Ascending aorta (tissue), 2 donors: ENCODE measurements at regions not wholly inside any gene's neighbourhood (a gene's known extent, or its start where the extent isn't known, plus 50 kb on each side); places are given as distances from the start of the nearest gene placed in this dataset.

Source experiments
- DNase-seq, 2 donors: peaks; one replicate each; pipeline ENCODE4 v3.0.0-alpha.2; 2019; ENCODE audit warnings: low spot score in 2 of 2
- H3K27ac ChIP-seq, 2 donors: fragments of 200-600 bp; sonication (generic); one replicate each; pipeline ENCODE4 v1.5.1; 2016 to 2017; ENCODE audit warnings: mild to moderate bottlenecking in 1 of 2
- H3K27me3 ChIP-seq: fragments of 200-600 bp; sonication (generic); one replicate; pipeline ENCODE4 v1.5.1; 2017
- H3K36me3 ChIP-seq, 2 donors: fragments of 200-600 bp; sonication (generic); one replicate each; pipeline ENCODE4 v1.5.1; 2016
- H3K4me1 ChIP-seq, 2 donors: fragments of 200-600 bp; sonication (generic); one replicate each; pipeline ENCODE4 v1.5.1; 2016 to 2017; ENCODE audit warnings: mild to moderate bottlenecking in 1 of 2
- H3K4me3 ChIP-seq, 2 donors: fragments of 200-600 bp; sonication (generic); one replicate each; pipeline ENCODE4 v1.5.1; 2016 to 2017; ENCODE audit warnings: mild to moderate bottlenecking in 1 of 2
- H3K9me3 ChIP-seq, 2 donors: fragments of 200-600 bp; sonication (generic); one replicate each; pipeline ENCODE4 v1.5.1; 2016
- CTCF ChIP-seq, 3 experiments: fragments of 200-600 bp in 2 of 3; fragments of 450-650 bp in 1 of 3; sonication (generic) in 2 of 3; IDR thresholded peaks; one replicate each; pipeline ENCODE4 v1.5.1; 2016 to 2019; ENCODE audit warnings: antibody characterized with exemption in 3 of 3, mild to moderate bottlenecking in 1 of 3, moderate library complexity in 1 of 3
- intact Hi-C: fragments of 100-400 bp; cut with DNase I; formaldehyde crosslinking; loops from one replicate; pipeline ENCODE4 v1.15.1; 2023

GRCh38 chr9:14014218-14014617, 299.7 kb downstream of the NFIB start:
- TF ChIP-seq CTCF (IDR thresholded peaks at IDR 0.05), result no peak
- DNase-seq, result no peak
- H3K4me3 ChIP-seq, result no peak overlapping the region

GRCh38 chr9:14011799-14012560, 302.0 kb downstream of the NFIB start:
- DNase-seq, result no peak
- no peaks in the 10 kb centered on the region for H3K27me3 ChIP-seq
- H3K4me1 ChIP-seq, result peaks cover 0 to 4% of the 10 kb centered on the region in 2 donors
- H3K36me3 ChIP-seq, result no peaks in the 10 kb centered on the region
- no peaks in the 10 kb centered on the region for H3K9me3 ChIP-seq
- TF ChIP-seq CTCF (IDR thresholded peaks at IDR 0.05), result no peak
- no peak overlapping the region for H3K4me3 ChIP-seq
- intact Hi-C loops, result loop anchor here (5.0 kb wide), 1 partner anchor 340 kb away; no protein-coding TSS in a partner anchor
- no peak overlapping the region for H3K27ac ChIP-seq

More at GRCh38 chr9:14014218-14014617, 299.7 kb downstream of the NFIB start:
- no peak overlapping the region for H3K27ac ChIP-seq
- intact Hi-C loops, result loop anchor here (5.0 kb wide), 1 partner anchor 338 kb away; no protein-coding TSS in a partner anchor
- no peaks in the 10 kb centered on the region for H3K27me3 ChIP-seq
- no peaks in the 10 kb centered on the region for H3K9me3 ChIP-seq
- no peaks in the 10 kb centered on the region for H3K4me1 ChIP-seq
- no peaks in the 10 kb centered on the region for H3K36me3 ChIP-seq

GRCh38 chr9:14007190-14007769, 306.7 kb downstream of the NFIB start:
- intact Hi-C loops, result no loop called here
- no peak for DNase-seq
- Histone ChIP-seq H3K9me3 (no peaks in the 10 kb centered on the region), H3K36me3 (no peaks in the 10 kb centered on the region), H3K27me3 (no peaks in the 10 kb centered on the region), H3K27ac (no peak overlapping the region), H3K4me1 (peaks cover 0 to 4% of the 10 kb centered on the region in 2 donors), H3K4me3 (no peak overlapping the region)
- no peak for TF ChIP-seq CTCF (IDR thresholded peaks at IDR 0.05)

- no peak overlapping the region for H3K4me3 ChIP-seq
- H3K27me3 ChIP-seq, result no peaks in the 10 kb centered on the region
- DNase-seq, result no peak
- H3K36me3 ChIP-seq, result no peaks in the 10 kb centered on the region
- H3K27ac ChIP-seq, result no peak overlapping the region
- intact Hi-C loops, result no loop called here
- peaks cover 0 to 4% of the 10 kb centered on the region in 2 donors for H3K4me1 ChIP-seq
- no peak for TF ChIP-seq CTCF (IDR thresholded peaks at IDR 0.05)
- H3K9me3 ChIP-seq, result no peaks in the 10 kb centered on the region
Measured at GRCh38 chr9:14006386-14007187, 307.4 kb downstream of the NFIB start.

GRCh38 chr9:14004110-14004509, 309.8 kb downstream of the NFIB start:
- no peaks in the 10 kb centered on the region for H3K27me3 ChIP-seq
- no peak for DNase-seq
- no peaks in the 10 kb centered on the region for H3K9me3 ChIP-seq
- H3K4me3 ChIP-seq, result no peak overlapping the region
- peaks cover 0 to 4% of the 10 kb centered on the region in 2 donors for H3K4me1 ChIP-seq
- no peak overlapping the region for H3K27ac ChIP-seq
- TF ChIP-seq CTCF (IDR thresholded peaks at IDR 0.05), result no peak
- intact Hi-C loops, result no loop called here
- no peaks in the 10 kb centered on the region for H3K36me3 ChIP-seq
